MCF 10A (cell line): ENCODE measurements at regions not wholly inside any gene's neighbourhood (a gene's known extent, or its start where the extent isn't known, plus 50 kb on each side); places are given as distances from the start of the nearest gene placed in this dataset.

Experiments used
- BruUV-seq: library from RNA; stranded (reverse); fragments of 400-500 nt; replicated peaks from 2 replicates; lab custom pipeline; 2021; lab: Mats Ljungman, UMichigan
- CTCF ChIA-PET: fragments of 300-600 bp; sonication (Branson Sonifier 250); formaldehyde crosslinking; extraction: SDS; loops from one replicate; lab custom pipeline; 2021; ENCODE audit warnings: antibody characterized with exemption, inconsistent platforms; lab: Yijun Ruan, JAX
- POLR2A ChIA-PET: fragments of 300-600, 350-650 bp; sonication (Branson Sonifier 250); formaldehyde crosslinking; extraction: SDS; loops from one replicate; lab custom pipeline; 2020; ENCODE audit warnings: antibody characterized with exemption, inconsistent platforms; lab: Yijun Ruan, JAX
- DNase-seq: peaks from one replicate; pipeline ENCODE4 v3.0.0-alpha.2; 2018; ENCODE audit not compliant: unreplicated experiment
- H3K27ac Mint-ChIP-seq: one replicate; pipeline ENCODE4 v1.8.0; 2022; ENCODE audit warnings: mild to moderate bottlenecking, low read depth, mixed read lengths; ENCODE audit not compliant: unreplicated experiment
- H3K27me3 Mint-ChIP-seq: one replicate; pipeline ENCODE4 v1.8.0; 2022; ENCODE audit warnings: mixed read lengths; ENCODE audit not compliant: insufficient read depth, unreplicated experiment
- H3K36me3 Mint-ChIP-seq: one replicate; pipeline ENCODE4 v1.8.0; 2022; ENCODE audit warnings: mild to moderate bottlenecking, moderate library complexity, mixed read lengths; ENCODE audit not compliant: insufficient read depth, unreplicated experiment
- H3K4me1 Mint-ChIP-seq: one replicate; pipeline ENCODE4 v1.8.0; 2022; ENCODE audit warnings: mixed read lengths; ENCODE audit not compliant: insufficient read depth, unreplicated experiment
- H3K4me3 Mint-ChIP-seq: one replicate; pipeline ENCODE4 v1.8.0; 2022; ENCODE audit warnings: mild to moderate bottlenecking, moderate library complexity, mixed read lengths; ENCODE audit not compliant: unreplicated experiment
- H3K9me3 Mint-ChIP-seq: one replicate; pipeline ENCODE4 v1.8.0; 2022; ENCODE audit warnings: mixed read lengths; ENCODE audit not compliant: unreplicated experiment
- intact Hi-C: fragments of 100-400 bp; cut with micrococcal nuclease; formaldehyde crosslinking; loops from 2 replicates; pipeline ENCODE4 v1.14.1; 2022
- TF ChIP-seq, protein P1 (sequence below): fragments of 200-600 bp; IDR thresholded peaks from one replicate; pipeline ENCODE4 v1.8.0; 2022; ENCODE audit warnings: antibody characterized with exemption, mild to moderate bottlenecking; ENCODE audit not compliant: unreplicated experiment

DNA sequence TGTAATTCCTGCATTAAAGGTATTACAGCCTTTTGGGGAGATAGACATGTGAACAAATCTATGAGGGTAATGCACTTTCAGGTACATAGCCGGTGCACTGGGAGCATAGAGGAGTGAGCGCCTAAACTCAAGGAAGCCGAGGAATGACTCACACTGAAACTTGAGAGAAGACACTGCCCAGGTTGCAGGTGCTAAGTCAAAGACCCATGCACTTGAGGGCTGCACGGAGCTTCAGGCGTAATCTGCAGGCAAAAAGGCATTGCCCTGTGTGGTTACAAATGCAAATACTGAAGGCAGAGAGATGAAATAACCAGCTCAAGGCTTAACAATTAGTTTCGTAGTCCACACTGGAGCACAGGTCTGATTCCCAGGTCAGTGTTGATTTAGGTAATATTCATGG lies 51.0 kb upstream of the OSBPL3 start:
- intact Hi-C loops: no loop called here
- ChIA-PET POLR2A (interaction anchor here (0.7 to 4.5 kb wide), 3 partner anchors 15 to 51 kb away, joined by 3 to 39 read pairs (median 3); partner anchors contain the start of gene OSBPL3), CTCF (interaction anchor here (1.0 to 1.6 kb wide), 2 partner anchors 49 to 219 kb away, joined by 4 to 7 read pairs; no protein-coding TSS in a partner anchor)
- H3K4me3 Mint-ChIP-seq: no peak overlapping the region
- peak; percentile 18 for DNase-seq
- no TSS peak for BruUV-seq
- TF ChIP-seq, protein P1, sequence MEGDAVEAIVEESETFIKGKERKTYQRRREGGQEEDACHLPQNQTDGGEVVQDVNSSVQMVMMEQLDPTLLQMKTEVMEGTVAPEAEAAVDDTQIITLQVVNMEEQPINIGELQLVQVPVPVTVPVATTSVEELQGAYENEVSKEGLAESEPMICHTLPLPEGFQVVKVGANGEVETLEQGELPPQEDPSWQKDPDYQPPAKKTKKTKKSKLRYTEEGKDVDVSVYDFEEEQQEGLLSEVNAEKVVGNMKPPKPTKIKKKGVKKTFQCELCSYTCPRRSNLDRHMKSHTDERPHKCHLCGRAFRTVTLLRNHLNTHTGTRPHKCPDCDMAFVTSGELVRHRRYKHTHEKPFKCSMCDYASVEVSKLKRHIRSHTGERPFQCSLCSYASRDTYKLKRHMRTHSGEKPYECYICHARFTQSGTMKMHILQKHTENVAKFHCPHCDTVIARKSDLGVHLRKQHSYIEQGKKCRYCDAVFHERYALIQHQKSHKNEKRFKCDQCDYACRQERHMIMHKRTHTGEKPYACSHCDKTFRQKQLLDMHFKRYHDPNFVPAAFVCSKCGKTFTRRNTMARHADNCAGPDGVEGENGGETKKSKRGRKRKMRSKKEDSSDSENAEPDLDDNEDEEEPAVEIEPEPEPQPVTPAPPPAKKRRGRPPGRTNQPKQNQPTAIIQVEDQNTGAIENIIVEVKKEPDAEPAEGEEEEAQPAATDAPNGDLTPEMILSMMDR: no peak
- H3K9me3 Mint-ChIP-seq: peaks cover 4% of the 10 kb centered on the region
- H3K4me1 Mint-ChIP-seq: peaks cover 18% of the 10 kb centered on the region
- H3K27me3 Mint-ChIP-seq: no peaks in the 10 kb centered on the region
- no peak overlapping the region for H3K27ac Mint-ChIP-seq
- peaks cover 7% of the 10 kb centered on the region for H3K36me3 Mint-ChIP-seq
